ENCODE measurements at regions not wholly inside any gene's neighbourhood (a gene's known extent, or its start where the extent isn't known, plus 50 kb on each side); places are given as distances from the start of the nearest gene placed in this dataset.
"Not testable (repeated sequence)": the region's sequence is repeated elsewhere in the genome, so short reads cannot be mapped to it uniquely, and the experiment has no call there.

DNA sequence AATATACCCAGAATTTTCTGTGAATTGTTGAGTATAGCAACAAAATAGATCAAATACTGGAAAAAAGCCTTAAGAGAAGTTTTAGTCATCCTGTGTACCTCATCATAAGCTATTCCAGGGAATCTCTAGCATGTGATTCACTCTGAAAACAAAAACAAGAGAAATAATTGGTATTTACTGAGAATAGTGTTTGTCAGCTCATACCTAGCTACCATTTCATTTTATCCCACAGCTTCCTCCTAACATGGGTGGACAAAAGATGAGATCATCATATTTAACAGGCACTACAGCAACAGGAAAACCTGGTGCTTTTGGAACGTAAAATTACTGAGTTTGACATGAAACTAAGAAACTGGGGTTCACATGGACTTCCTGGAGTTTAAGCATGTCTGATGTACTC lies 753.5 kb upstream of the NECTIN3 start:
- no peak for DNase-seq (ENCODE audit: low read depth, low spot score)

DNA sequence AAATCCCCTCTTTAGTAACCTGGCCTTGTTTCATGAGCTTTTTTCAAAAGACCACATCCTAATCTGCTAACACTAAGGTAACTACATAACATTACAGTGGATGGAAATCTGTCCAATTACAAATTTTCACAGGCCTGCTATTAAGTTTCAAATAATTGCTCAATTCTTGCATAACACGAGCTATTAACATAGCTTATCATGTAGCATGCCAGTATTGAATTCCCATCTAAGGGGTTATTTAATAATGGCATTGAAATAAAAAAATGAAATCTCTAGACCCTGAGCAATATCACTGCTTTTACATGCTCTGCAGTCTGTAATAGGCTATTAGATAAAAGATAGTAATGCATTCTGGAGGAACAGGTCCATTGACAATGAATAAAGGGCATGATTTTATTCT lies 748.3 kb upstream of the NECTIN3 start:
- no peak for DNase-seq (ENCODE audit: low read depth, low spot score)

DNA sequence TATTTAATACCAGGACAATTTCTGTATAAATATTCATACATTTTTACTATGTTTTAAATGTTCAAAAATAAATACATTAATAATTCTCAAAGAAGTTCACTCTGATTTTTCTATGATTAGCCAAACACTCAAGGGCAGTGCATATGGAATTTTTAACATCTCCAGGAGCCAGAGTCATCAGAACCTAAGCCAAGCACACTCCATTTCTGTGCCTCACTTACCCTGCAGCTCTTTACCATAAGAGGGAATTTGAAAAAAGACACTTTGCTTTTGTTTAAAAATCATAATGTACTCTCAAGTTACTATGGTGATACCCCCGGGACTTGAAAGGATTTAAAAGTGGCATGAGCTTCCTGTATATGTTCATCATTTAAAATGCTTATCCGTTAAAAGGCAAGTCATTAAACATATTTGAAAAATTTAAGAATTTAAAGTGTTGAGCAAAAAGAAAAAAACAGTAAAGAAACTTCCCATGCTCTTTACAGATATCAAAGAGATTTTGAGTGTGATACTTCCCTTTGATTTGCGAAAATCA lies 747.4 kb upstream of the NECTIN3 start:
- no peak for DNase-seq (ENCODE audit: low read depth, low spot score)

- DNase-seq (ENCODE audit: low read depth, low spot score), result no peak
Observed at GRCh38 chr3:110327870-110328269, 743.7 kb upstream of the NECTIN3 start.

GRCh38 chr3:110331562-110331961 lies 740.1 kb upstream of the NECTIN3 start:
- not testable (repeated sequence) for DNase-seq (ENCODE audit: low read depth, low spot score)

- DNase-seq (ENCODE audit: low read depth, low spot score), result no peak
Observed at GRCh38 chr3:110332629-110333028, 739.0 kb upstream of the NECTIN3 start.

GRCh38 chr3:110341047-110341446 lies 730.6 kb upstream of the NECTIN3 start:
- no peak for DNase-seq (ENCODE audit: low read depth, low spot score)

DNA sequence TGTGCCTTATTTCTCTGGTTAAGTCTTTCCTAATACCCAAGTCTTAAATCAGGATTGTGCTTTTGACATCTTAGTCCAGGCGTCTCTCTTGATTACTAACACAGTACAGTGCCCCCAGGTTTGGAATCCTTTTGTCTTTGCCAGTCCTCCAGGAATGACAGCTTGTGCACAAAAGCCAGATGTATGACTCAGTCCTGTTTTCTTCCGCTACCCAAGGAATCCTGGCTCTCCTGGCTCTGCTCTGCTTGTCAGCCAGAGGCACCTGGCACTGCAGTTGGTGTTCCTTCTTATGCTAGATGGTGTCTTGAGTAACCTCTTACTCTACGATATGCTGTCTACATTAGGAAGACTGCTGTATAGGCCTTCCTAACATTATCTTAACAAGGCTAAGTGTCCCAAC lies 728.2 kb upstream of the NECTIN3 start:
- DNase-seq (ENCODE audit: low read depth, low spot score), result no peak

GRCh38 chr3:110343945-110344344 lies 727.7 kb upstream of the NECTIN3 start:
- DNase-seq (ENCODE audit: low read depth, low spot score), result no peak

- no peak for DNase-seq (ENCODE audit: low read depth, low spot score)
Observed at GRCh38 chr3:110344487-110344886, 727.1 kb upstream of the NECTIN3 start.

DNA sequence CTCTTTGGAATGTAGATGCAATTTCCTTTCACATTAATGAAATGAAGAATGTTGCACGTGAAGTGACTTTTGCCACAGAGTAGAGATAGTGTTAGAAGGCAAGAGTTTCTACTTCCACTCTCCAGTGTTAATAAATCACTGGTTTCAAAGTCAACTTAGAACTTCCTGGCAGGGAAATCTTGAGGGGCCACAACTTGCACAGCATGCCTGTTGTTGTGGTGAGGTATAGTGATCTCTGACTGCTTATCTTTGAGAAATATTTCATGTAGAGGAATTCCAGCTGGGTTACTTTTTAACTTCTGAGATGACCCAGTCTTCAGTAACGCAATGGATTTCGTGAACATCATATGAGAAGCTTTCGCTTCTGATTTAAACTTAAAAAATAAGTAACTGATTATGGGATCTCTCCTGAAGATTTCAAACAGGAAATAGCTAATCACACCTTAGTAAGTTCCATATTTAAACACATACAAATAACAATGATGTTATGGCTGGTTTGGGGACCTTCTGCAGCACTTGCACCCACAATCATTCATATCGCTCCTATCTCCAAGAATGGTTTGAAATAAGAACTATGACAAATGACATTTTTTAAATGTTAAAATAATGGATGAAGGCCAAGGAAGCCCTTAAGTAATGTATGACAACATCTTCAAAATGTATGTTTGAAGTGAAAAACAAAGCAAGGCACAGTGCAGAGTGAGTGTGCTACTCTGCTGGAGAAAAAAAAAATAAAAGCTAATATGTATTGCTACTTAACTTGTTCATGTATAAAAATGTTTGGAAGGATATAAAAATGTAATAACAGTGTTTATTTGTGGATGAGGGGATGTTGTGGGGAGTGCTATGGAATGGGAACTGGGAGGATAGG lies 726.5 kb upstream of the NECTIN3 start:
- no peak for DNase-seq (ENCODE audit: low read depth, low spot score)

GRCh38 chr3:110349295-110349694 lies 722.3 kb upstream of the NECTIN3 start:
- no peak for DNase-seq (ENCODE audit: low read depth, low spot score)

DNA sequence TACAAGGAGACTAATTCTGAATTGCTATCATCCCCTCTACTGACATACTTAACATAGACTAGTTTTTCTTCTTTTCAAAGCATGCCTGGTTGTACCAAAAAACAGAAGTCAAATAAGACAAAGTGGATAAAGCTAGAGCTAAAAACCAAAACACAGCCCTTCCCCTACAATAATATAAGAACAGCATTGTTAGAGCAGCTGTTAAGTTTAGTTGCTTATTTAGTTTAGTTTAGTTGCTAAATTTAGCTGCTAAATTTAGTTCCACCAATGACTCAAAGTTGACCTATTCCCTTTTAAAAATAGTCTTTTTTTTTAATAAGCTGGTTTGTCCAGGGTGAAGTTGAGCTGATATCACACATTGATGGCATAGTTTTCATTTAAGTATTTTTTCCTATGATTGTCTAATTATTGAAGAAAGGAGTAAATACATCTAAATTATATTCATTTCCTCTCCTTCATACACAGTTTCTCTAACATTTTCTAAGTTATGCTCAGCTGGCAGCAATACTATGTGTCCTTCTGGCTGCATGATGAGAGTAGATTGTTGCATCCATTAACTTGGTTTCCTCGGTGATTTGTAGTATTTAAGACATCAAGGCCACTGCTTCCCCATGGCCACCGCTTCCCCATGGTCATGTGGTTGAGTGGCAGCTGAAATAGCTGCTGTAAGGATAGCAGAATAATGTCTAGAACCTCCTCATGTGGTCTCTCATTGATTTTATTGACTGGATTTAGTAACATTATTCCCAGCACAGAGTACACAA lies 718.6 kb upstream of the NECTIN3 start:
- no peak for DNase-seq (ENCODE audit: low read depth, low spot score)

- no peak for DNase-seq (ENCODE audit: low read depth, low spot score)
Observed at GRCh38 chr3:110362751-110363150, 708.9 kb upstream of the NECTIN3 start.

GRCh38 chr3:110367289-110367688 lies 704.3 kb upstream of the NECTIN3 start:
- DNase-seq (ENCODE audit: low read depth, low spot score), result not testable (repeated sequence)

- no peak for DNase-seq (ENCODE audit: low read depth, low spot score)
Observed at GRCh38 chr3:110375751-110376518, 695.7 kb upstream of the NECTIN3 start.

- no peak for DNase-seq (ENCODE audit: low read depth, low spot score)
Observed at GRCh38 chr3:110378481-110378880, 693.1 kb upstream of the NECTIN3 start.

DNA sequence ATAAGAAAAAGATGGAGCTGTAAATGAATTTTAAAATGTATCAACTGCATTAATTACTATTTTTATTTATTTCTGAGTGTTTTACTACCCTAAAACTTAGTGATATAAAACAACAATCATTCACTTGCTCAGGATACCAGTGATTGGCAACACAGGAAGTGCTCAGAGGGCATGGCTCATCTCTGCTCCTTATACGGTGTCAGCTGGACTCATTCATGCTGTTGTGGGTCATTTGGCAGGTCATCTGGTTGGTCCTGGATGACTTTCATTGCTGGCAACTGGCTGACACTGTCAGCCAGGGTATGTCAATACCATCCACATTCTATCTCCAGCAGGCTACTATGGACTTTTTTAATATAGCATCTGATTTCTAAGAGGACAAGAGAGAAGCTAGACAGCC lies 689.6 kb upstream of the NECTIN3 start:
- DNase-seq (ENCODE audit: low read depth, low spot score), result no peak

DNA sequence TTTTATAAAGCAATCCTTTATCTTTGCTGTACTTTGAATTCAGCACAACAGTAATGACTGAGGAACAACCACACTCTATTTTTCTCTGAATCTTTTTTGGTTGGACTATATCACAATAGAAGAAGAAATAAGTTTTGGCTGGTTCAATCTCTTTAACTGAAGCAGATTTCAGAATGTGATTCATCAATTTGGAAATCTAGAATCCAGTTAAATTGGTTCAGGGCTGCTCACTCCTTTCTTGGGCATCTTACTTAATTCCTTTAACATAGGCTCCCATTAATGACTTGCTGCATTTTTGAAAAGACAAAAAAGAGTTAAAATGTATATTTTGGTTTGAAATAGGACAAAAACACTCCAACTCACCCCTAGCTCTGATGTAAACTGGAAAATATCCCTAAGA lies 688.3 kb upstream of the NECTIN3 start:
- no peak for DNase-seq (ENCODE audit: low read depth, low spot score)

GRCh38 chr3:110384601-110385000 lies 687.0 kb upstream of the NECTIN3 start:
- DNase-seq (ENCODE audit: low read depth, low spot score), result no peak

DNA sequence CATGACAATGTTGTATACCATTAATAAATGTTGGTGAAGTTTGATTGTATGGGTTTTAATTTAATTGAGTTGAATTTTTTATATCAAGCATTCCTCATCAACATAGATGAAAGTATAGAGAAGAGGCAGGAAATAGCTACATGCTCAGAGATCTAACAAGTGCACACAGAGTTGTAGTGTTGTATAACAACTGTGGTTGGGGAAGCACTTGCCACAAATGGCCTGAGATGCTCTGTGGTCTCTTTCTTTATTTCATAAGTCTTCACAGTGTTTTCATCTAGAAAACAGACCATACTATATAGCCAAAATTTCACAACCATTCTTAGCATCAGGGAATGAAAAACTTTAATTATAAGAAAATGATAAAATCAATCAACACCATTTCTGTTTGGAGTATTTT lies 682.6 kb upstream of the NECTIN3 start:
- DNase-seq (ENCODE audit: low read depth, low spot score), result no peak

GRCh38 chr3:110390372-110390771 lies 681.2 kb upstream of the NECTIN3 start:
- DNase-seq (ENCODE audit: low read depth, low spot score), result no peak
